HUES48 (cell line): ENCODE measurements at regions not wholly inside any gene's neighbourhood (a gene's known extent, or its start where the extent isn't known, plus 50 kb on each side); places are given as distances from the start of the nearest gene placed in this dataset.

Experiments
- H3K27ac ChIP-seq: one replicate; pipeline ENCODE4 v1.7.0; 2013; ENCODE audit warnings: low read depth, low read length, inconsistent platforms
- H3K27me3 ChIP-seq: 2 replicates; pipeline ENCODE4 v1.6.1; 2013; ENCODE audit warnings: mild to moderate bottlenecking, low read length; ENCODE audit not compliant: control insufficient read depth, insufficient read depth
- H3K36me3 ChIP-seq: 2 replicates; pipeline ENCODE4 v1.6.1; 2013; ENCODE audit warnings: low read length; ENCODE audit not compliant: control insufficient read depth, insufficient read depth
- H3K4me1 ChIP-seq: 2 replicates; pipeline ENCODE4 v1.6.1; 2013; ENCODE audit warnings: mild to moderate bottlenecking, low read length; ENCODE audit not compliant: control insufficient read depth, insufficient read depth
- H3K4me3 ChIP-seq: 2 replicates; pipeline ENCODE4 v1.5.1; 2013; ENCODE audit warnings: mild to moderate bottlenecking, low read depth, low read length
- H3K9ac ChIP-seq: 2 replicates; pipeline ENCODE4 v1.6.1; 2013; ENCODE audit warnings: mild to moderate bottlenecking, low read depth, low read length, moderate library complexity
- H3K9me3 ChIP-seq: 2 replicates; pipeline ENCODE4 v1.6.1; 2013; ENCODE audit warnings: low read length; ENCODE audit not compliant: control insufficient read depth, insufficient read depth

DNA sequence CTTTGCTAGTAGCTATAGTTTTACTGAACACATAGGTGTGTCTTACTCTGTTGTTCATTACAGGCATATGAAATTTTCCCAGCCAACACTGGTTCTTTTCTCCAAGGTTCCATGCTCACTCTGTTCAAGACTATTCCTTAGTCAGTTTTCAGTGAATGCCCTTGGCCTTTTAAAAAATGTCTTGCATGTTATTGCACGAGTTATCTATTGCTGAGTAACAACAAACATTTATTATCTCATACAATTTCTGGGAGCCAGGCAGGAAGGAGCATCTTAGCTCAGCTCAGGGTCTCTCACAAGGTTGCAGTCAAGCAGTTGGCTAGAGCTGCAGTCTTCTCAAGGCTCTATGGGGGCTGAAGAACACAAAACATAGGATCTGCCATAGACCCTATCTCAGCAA, 223.5 kb downstream of the BTG1 start:
- Histone ChIP-seq H3K4me3 (no peak overlapping the region), H3K27me3 (no peaks in the 10 kb centered on the region), H3K9me3 (no peaks in the 10 kb centered on the region), H3K9ac (no peak overlapping the region), H3K27ac (no peak overlapping the region), H3K4me1 (no peaks in the 10 kb centered on the region; the same call in 1 of the 2 replicates), H3K36me3 (no peaks in the 10 kb centered on the region)

- H3K9me3 ChIP-seq = no peaks in the 10 kb centered on the region
- no peaks in the 10 kb centered on the region; the same call in 1 of the 2 replicates for H3K4me1 ChIP-seq
- H3K4me3 ChIP-seq = no peak overlapping the region
- H3K9ac ChIP-seq = no peak overlapping the region
- H3K27ac ChIP-seq = no peak overlapping the region
- no peaks in the 10 kb centered on the region for H3K27me3 ChIP-seq
- no peaks in the 10 kb centered on the region for H3K36me3 ChIP-seq
Observed at GRCh38 chr12:91921555-91921954, 224.1 kb downstream of the BTG1 start.

DNA sequence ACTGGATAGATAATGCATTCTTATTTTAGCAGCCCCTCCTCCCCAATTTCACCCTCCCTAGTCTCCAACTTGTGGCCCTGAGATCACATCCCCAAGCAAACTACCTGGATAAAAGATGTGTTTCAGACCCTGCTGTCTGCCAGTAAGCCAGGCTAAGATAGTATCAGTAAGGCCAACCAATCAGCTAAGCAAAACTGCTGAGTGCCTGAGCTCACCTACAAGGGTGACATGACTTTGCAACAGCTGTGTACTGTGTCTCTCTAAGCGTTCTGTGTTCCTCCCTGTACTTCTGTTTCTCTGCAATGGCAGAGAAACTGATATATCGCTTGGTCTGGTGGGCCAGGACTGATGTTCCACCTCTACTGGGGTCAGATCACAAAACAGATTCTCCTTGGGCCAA, 224.9 kb downstream of the BTG1 start:
- Histone ChIP-seq H3K4me3 (no peak overlapping the region), H3K36me3 (no peaks in the 10 kb centered on the region)

DNA sequence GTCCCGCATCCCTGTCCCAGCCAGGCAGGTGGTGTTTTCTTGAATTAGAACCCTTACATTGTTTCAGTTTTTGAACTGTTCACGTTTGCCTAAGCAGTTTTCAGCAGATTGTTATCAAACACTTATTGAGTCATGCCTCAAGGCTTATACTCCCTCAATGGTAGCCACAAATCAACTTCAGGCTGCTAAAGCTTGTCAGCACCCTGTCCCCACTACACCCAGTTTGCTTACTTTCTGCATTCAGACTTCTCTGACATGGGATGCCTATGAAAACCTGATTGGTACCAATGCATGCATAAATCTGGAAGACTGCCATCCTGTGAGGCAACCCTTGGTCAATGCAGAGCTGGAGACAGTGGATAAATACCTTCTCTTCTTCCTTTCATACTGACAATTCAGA, 225.4 kb downstream of the BTG1 start:
- H3K27me3 ChIP-seq = no peaks in the 10 kb centered on the region
- no peak overlapping the region for H3K4me3 ChIP-seq
- H3K36me3 ChIP-seq = no peaks in the 10 kb centered on the region
- H3K27ac ChIP-seq = no peak overlapping the region
- H3K4me1 ChIP-seq = no peaks in the 10 kb centered on the region; the same call in 1 of the 2 replicates
- H3K9ac ChIP-seq = no peak overlapping the region
- H3K9me3 ChIP-seq = no peaks in the 10 kb centered on the region

More for the DNA sequence above, 224.9 kb downstream of the BTG1 start:
- no peak overlapping the region for H3K27ac ChIP-seq
- H3K9ac ChIP-seq = no peak overlapping the region
- H3K27me3 ChIP-seq = no peaks in the 10 kb centered on the region
- H3K9me3 ChIP-seq = no peaks in the 10 kb centered on the region
- no peaks in the 10 kb centered on the region; the same call in 1 of the 2 replicates for H3K4me1 ChIP-seq

DNA sequence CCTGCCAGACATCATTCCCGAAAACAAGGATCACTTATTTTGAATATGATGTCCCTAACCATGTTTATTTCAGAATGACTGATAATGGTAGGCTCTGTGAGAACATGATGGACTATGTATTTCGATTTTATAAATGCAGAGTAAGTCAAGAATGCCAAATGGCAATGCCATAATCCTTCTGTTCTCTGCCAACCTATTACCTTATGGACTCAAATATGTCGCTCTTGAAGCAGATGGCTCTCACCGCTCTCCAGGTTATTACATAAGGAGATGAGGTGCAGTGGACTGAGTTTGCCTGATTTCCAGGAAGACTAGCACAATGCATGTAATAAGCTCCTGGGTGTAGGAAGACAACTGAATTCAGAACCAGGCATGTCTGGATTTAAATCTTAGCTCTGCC, 227.2 kb downstream of the BTG1 start:
- Histone ChIP-seq H3K4me3 (no peak overlapping the region), H3K4me1 (no peaks in the 10 kb centered on the region; the same call in 1 of the 2 replicates), H3K9me3 (no peaks in the 10 kb centered on the region), H3K27me3 (no peaks in the 10 kb centered on the region), H3K9ac (no peak overlapping the region), H3K36me3 (no peaks in the 10 kb centered on the region), H3K27ac (no peak overlapping the region)

DNA sequence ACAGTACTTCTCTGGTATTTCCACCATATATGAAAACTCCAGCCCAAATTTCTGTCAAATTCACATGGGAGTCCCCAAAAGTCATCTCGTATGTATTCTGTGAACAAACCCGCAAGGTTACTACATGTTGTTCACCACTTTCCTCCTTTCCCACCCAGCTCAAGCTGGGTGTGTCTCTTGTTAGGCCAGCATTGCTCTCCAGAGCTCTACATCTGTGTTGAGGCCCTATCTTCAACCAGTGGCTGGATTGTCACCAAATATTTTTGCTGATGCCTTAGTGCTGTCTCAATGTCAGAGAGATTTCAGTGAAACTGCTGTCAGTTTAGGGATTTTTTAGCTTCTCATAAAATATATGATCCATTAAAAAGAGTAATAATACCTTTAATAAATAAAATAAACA, 230.9 kb downstream of the BTG1 start:
- Histone ChIP-seq H3K27me3 (no peaks in the 10 kb centered on the region), H3K27ac (no peak overlapping the region), H3K9ac (no peak overlapping the region), H3K9me3 (no peaks in the 10 kb centered on the region), H3K36me3 (no peaks in the 10 kb centered on the region), H3K4me3 (no peak overlapping the region), H3K4me1 (peaks cover 13% of the 10 kb centered on the region)

DNA sequence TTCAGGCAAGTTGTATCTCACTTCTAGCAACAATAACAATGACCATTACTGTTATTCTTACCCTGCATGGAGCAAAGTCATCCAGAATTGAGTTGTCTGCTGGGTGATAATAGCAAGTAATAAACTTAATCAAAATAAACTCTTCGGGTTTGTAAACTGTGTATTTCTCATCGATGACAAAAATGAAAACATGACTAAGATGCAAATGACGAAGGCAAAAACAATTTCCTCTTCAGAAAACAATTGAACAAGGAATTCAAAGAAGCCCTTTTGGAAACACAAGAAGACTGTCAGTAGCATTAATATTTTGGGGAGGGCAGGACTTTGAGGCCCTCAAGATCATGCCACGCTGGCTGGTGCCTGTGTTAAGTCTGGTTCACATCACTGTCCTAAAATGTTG, 232.0 kb downstream of the BTG1 start:
- Histone ChIP-seq H3K9ac (no peak overlapping the region), H3K9me3 (no peaks in the 10 kb centered on the region), H3K27me3 (no peaks in the 10 kb centered on the region), H3K4me3 (no peak overlapping the region), H3K27ac (no peak overlapping the region), H3K36me3 (no peaks in the 10 kb centered on the region), H3K4me1 (peaks cover 13% of the 10 kb centered on the region)

DNA sequence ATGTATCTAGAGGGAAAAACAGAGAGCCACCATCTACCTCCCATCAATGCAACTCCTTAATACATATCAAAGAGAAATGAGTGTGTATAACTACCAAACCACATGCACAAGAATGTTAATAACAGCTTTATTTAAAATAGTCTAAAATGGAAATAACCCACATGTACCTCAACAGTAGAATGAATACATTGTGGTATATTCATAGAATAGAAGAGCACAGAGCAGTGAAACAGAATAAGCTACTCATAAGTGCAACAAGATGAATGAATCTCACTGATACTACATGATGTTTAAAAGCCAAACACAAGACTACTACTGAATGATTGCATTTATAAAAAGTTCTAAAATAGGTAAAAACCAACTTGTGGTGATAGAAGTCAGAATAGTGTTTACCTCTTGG, 232.5 kb downstream of the BTG1 start:
- Histone ChIP-seq H3K4me3 (no peak overlapping the region), H3K9ac (no peak overlapping the region), H3K27me3 (no peaks in the 10 kb centered on the region), H3K36me3 (no peaks in the 10 kb centered on the region), H3K4me1 (peaks cover 13% of the 10 kb centered on the region), H3K27ac (no peak overlapping the region), H3K9me3 (no peaks in the 10 kb centered on the region)

- Histone ChIP-seq H3K27me3 (no peaks in the 10 kb centered on the region), H3K4me3 (no peak overlapping the region), H3K9me3 (no peaks in the 10 kb centered on the region), H3K36me3 (no peaks in the 10 kb centered on the region), H3K4me1 (peaks cover 13% of the 10 kb centered on the region), H3K27ac (no peak overlapping the region), H3K9ac (no peak overlapping the region)
Observed at GRCh38 chr12:91912178-91912577, 233.5 kb downstream of the BTG1 start.

GRCh38 chr12:91910871-91911388, 234.7 kb downstream of the BTG1 start:
- H3K4me1 ChIP-seq = peaks cover 13% of the 10 kb centered on the region
- no peak overlapping the region for H3K9ac ChIP-seq
- H3K4me3 ChIP-seq = no peak overlapping the region
- no peaks in the 10 kb centered on the region for H3K27me3 ChIP-seq
- no peaks in the 10 kb centered on the region for H3K36me3 ChIP-seq
- H3K9me3 ChIP-seq = no peaks in the 10 kb centered on the region
- H3K27ac ChIP-seq = no peak overlapping the region

GRCh38 chr12:91902860-91903683, 242.6 kb downstream of the BTG1 start:
- Histone ChIP-seq H3K4me3 (no peak overlapping the region), H3K27ac (no peak overlapping the region), H3K9me3 (no peaks in the 10 kb centered on the region), H3K36me3 (no peaks in the 10 kb centered on the region), H3K27me3 (no peaks in the 10 kb centered on the region), H3K4me1 (no peaks in the 10 kb centered on the region), H3K9ac (no peak overlapping the region)
